Spleen (tissue), 11 donors: ENCODE measurements at regions not wholly inside any gene's neighbourhood (a gene's known extent, or its start where the extent isn't known, plus 50 kb on each side); places are given as distances from the start of the nearest gene placed in this dataset.

Source experiments
- DNase-seq: peaks from one replicate; pipeline ENCODE4 v3.0.0-alpha.2; 2020
- H3K27ac ChIP-seq, 8 donors: fragments of 200-600 bp; sonication (generic) in 7 of 8; 1 replicate in 4 of 8; 2 replicates in 4 of 8; pipeline versions ENCODE4 v1.5.0 to v1.8.0; 2016 to 2021; ENCODE audit warnings: inconsistent platforms in 4 of 8, mild to moderate bottlenecking in 4 of 8, moderate library complexity in 1 of 8
- H3K27me3 ChIP-seq, 7 donors: fragments of 200-600 bp; sonication (generic) in 6 of 7; replicated peaks in 1 of 7; 1 replicate in 4 of 7; 2 replicates in 3 of 7; pipeline versions ENCODE4 v1.5.0 to v1.8.0; 2016 to 2021; ENCODE audit warnings: inconsistent platforms in 3 of 7, mild to moderate bottlenecking in 1 of 7
- H3K36me3 ChIP-seq, 6 donors: fragments of 200-600 bp; sonication (generic) in 5 of 6; 1 replicate in 4 of 6; 2 replicates in 2 of 6; pipeline versions ENCODE4 v1.5.0 to v1.8.0; 2016 to 2021; ENCODE audit warnings: inconsistent platforms in 2 of 6
- H3K4me1 ChIP-seq, 6 donors: fragments of 200-600 bp; sonication (generic) in 5 of 6; 1 replicate in 3 of 6; 2 replicates in 3 of 6; pipeline versions ENCODE4 v1.5.0 to v1.8.0; 2016 to 2021; ENCODE audit warnings: inconsistent platforms in 3 of 6
- H3K4me3 ChIP-seq, 8 donors: fragments of 200-600 bp; sonication (generic) in 7 of 8; 1 replicate in 4 of 8; 2 replicates in 4 of 8; pipeline versions ENCODE4 v1.5.0 to v1.8.0; 2016 to 2021; ENCODE audit warnings: inconsistent platforms in 4 of 8, mild to moderate bottlenecking in 4 of 8, moderate library complexity in 2 of 8
- H3K9me3 ChIP-seq, 8 donors: fragments of 200-600 bp; sonication (generic) in 7 of 8; 1 replicate in 4 of 8; 2 replicates in 4 of 8; pipeline versions ENCODE4 v1.5.0 to v1.8.0; 2016 to 2021; ENCODE audit warnings: inconsistent platforms in 4 of 8
- POLR2A ChIP-seq, 3 donors: fragments of 450-650 bp; IDR thresholded peaks; one replicate each; pipeline ENCODE4 v1.5.1; 2017; ENCODE audit warnings: antibody characterized with exemption in 3 of 3, mild to moderate bottlenecking in 1 of 3
- POLR2AphosphoS5 ChIP-seq, 3 donors: sonication (generic); formaldehyde crosslinking; IDR thresholded peaks; one replicate each; pipeline ENCODE4 v1.5.1; 2017; ENCODE audit warnings: antibody characterized with exemption in 3 of 3
- WGBS, 5 donors: extraction: QIAGEN DNeasy Blood & Tissue Kit in 3 of 5; methylation state at CpG; one replicate each; pipeline versions ENCODE4 v1.1.5 to v1.1.7; 2013 to 2018; 5-methylcytosine and 5-hydroxymethylcytosine counted together
- intact Hi-C: fragments of 100-400 bp; cut with DNase I; formaldehyde crosslinking; loops from one replicate; pipeline ENCODE4 v1.15.0; 2023; ENCODE audit warnings: low total_unique reads
- TF ChIP-seq, protein P1 (sequence below), 11 experiments: fragments of 200-600 bp in 7 of 11; fragments of 450-650 bp in 4 of 11; sonication (generic) in 4 of 11; IDR thresholded peaks in 8 of 11; conservative IDR thresholded peaks in 3 of 11; 1 replicate in 7 of 11; 2 replicates in 4 of 11; pipeline versions ENCODE4 v1.4.0 to v1.8.0; 2016 to 2021; ENCODE audit warnings: antibody characterized with exemption in 11 of 11, inconsistent platforms in 4 of 11, mild to moderate bottlenecking in 1 of 11
- donor health status: healthy with polysubstance abuse.
- donor health status: DM: no; HTN: no; CAD: no; lungs with moderate emphysema.
- donor health status: DM: no; HTN: no; CAD: no.
- donor health status: Bipolar disorder and iron deficiency.
- donor health status: healthy.
- donor health status: DM: no; HTN: no; CAD: no.
- donor health status: DM: yes; HTN: yes; CAD: no.

DNA sequence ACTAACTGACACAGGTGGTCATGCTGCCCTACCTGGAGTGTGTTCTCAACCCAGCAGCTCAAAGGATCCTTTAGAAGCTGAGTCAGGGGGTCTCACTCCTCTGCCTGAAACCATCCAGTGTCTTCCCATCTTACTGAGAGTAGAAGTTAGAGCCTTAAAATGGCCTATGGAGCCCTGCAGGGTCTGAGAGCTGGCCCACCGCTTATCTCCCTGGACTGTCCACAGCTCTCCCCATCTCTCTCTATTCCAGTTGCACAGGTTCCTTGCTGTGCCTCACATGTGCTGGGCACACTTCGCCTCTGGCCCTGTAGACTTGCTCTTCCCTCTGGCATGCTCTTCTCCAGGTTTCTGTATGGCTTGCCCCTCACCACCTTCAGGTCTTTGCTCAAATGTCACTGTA is 148.6 kb upstream of the CACNA1E start:
- no peak overlapping the region for H3K4me3 ChIP-seq
- no peaks in the 10 kb centered on the region for H3K36me3 ChIP-seq
- intact Hi-C loops = no loop called here
- H3K4me1 ChIP-seq = no peaks in the 10 kb centered on the region
- H3K9me3 ChIP-seq = peaks cover 0 to 20% (median 0%) of the 10 kb centered on the region in 8 donors
- H3K27me3 ChIP-seq = peaks cover 0 to 7% (median 0%) of the 10 kb centered on the region in 7 donors
- WGBS, 5 donors = 94 to 100% (median 95%) methylated on average over 2 of the region's 2 CpGs
- no peak for DNase-seq
- H3K27ac ChIP-seq = no peak overlapping the region
- TF ChIP-seq, protein P1, sequence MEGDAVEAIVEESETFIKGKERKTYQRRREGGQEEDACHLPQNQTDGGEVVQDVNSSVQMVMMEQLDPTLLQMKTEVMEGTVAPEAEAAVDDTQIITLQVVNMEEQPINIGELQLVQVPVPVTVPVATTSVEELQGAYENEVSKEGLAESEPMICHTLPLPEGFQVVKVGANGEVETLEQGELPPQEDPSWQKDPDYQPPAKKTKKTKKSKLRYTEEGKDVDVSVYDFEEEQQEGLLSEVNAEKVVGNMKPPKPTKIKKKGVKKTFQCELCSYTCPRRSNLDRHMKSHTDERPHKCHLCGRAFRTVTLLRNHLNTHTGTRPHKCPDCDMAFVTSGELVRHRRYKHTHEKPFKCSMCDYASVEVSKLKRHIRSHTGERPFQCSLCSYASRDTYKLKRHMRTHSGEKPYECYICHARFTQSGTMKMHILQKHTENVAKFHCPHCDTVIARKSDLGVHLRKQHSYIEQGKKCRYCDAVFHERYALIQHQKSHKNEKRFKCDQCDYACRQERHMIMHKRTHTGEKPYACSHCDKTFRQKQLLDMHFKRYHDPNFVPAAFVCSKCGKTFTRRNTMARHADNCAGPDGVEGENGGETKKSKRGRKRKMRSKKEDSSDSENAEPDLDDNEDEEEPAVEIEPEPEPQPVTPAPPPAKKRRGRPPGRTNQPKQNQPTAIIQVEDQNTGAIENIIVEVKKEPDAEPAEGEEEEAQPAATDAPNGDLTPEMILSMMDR (IDR thresholded peaks at IDR 0.05 in 8 of 11, conservative IDR thresholded peaks at IDR 0.05 in 3 of 11) = no peak
- TF ChIP-seq POLR2AphosphoS5 (IDR thresholded peaks at IDR 0.05) = no peak
- TF ChIP-seq POLR2A (IDR thresholded peaks at IDR 0.05) = no peak

DNA sequence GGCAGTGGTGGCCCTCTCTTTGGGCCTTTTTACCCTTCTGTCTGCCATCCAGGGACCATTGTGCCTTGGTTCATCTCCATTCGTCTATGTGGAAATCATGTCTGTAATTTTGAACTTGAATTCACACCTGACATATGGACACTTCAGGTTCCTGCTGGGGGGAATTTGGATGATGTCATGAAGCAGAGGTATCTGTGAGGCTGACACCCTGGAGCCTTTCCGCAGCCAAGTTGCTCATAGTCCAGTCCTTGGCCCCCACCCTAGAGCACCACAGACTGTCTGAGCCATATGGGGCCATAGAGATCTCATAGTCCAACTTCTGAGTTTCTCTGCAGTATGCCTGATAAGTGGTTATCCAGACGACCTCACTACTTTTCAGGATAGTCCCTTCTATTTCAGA is 147.7 kb upstream of the CACNA1E start:
- Histone ChIP-seq H3K9me3 (peaks cover 0 to 20% (median 0%) of the 10 kb centered on the region in 8 donors), H3K4me1 (no peaks in the 10 kb centered on the region), H3K4me3 (no peak overlapping the region), H3K27ac (no peak overlapping the region), H3K36me3 (no peaks in the 10 kb centered on the region), H3K27me3 (no peaks in the 10 kb centered on the region)
- intact Hi-C loops = no loop called here
- TF ChIP-seq POLR2A (IDR thresholded peaks at IDR 0.05) (no peak), POLR2AphosphoS5 (IDR thresholded peaks at IDR 0.05) (no peak)
- TF ChIP-seq, protein P1 (IDR thresholded peaks at IDR 0.05 in 8 of 11, conservative IDR thresholded peaks at IDR 0.05 in 3 of 11) = no peak
- DNase-seq = no peak
- 75 to 86% (median 79%) methylated on average over 3 of the region's 3 CpGs for WGBS, 5 donors

DNA sequence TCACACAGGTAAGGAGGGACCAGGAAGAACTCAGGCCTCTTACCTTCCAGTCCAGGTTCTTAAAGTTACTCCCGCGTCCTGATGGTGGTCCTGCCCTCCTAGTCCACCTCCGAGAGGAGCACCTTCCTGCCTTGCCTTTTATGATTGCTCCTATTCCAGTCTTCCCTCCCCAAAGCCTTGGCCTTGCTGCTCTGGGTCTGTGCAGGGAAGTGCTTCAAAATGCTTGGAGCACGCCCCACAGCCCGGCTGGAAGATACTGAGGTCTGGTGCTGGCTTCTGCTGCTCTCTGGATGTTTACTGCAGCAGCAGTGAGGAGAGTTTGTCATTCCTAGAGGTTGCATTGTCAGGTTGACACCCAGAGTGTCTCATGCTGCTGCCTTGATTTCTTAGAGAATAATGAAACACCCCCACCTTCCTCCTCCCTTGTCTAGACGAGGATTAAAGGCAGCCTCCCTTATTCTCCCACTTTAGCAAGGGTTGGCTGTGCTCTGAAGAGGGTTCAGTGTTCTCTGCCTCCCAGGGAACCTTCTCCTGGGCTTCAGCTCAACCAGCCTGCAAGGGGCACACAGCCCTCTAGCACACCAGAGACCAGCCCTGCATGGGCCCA is 142.2 kb upstream of the CACNA1E start:
- no peak overlapping the region for H3K4me3 ChIP-seq
- H3K9me3 ChIP-seq = peaks cover 0 to 14% (median 0%) of the 10 kb centered on the region in 8 donors
- H3K4me1 ChIP-seq = no peaks in the 10 kb centered on the region
- TF ChIP-seq POLR2AphosphoS5 (IDR thresholded peaks at IDR 0.05) = no peak
- no peak for TF ChIP-seq POLR2A (IDR thresholded peaks at IDR 0.05)
- TF ChIP-seq, protein P1 (IDR thresholded peaks at IDR 0.05 in 8 of 11, conservative IDR thresholded peaks at IDR 0.05 in 3 of 11) = no peak
- no peaks in the 10 kb centered on the region for H3K36me3 ChIP-seq
- intact Hi-C loops = no loop called here
- 69 to 87% (median 84%) methylated on average over 6 of the region's 6 CpGs for WGBS, 5 donors
- no peak for DNase-seq
- peaks cover 0 to 29% (median 0%) of the 10 kb centered on the region in 7 donors for H3K27me3 ChIP-seq
- H3K27ac ChIP-seq = no peak overlapping the region

- H3K4me3 ChIP-seq = no peak overlapping the region
- H3K27me3 ChIP-seq = peaks cover 0 to 34% (median 0%) of the 10 kb centered on the region in 7 donors
- TF ChIP-seq POLR2A (IDR thresholded peaks at IDR 0.05) (no peak), POLR2AphosphoS5 (IDR thresholded peaks at IDR 0.05) (no peak)
- TF ChIP-seq, protein P1 (IDR thresholded peaks at IDR 0.05 in 8 of 11, conservative IDR thresholded peaks at IDR 0.05 in 3 of 11) = no peak
- H3K36me3 ChIP-seq = no peaks in the 10 kb centered on the region
- DNase-seq = no peak
- intact Hi-C loops = no loop called here
- WGBS, 5 donors = 92 to 99% (median 93%) methylated on average over 3 of the region's 3 CpGs
- no peak overlapping the region for H3K27ac ChIP-seq
- no peaks in the 10 kb centered on the region for H3K4me1 ChIP-seq
- no peaks in the 10 kb centered on the region for H3K9me3 ChIP-seq
Observed at GRCh38 chr1:181344091-181344490, 139.2 kb upstream of the CACNA1E start.
